A549 (cell line): ENCODE measurements at regions not wholly inside any gene's neighbourhood (a gene's known extent, or its start where the extent isn't known, plus 50 kb on each side); places are given as distances from the start of the nearest gene placed in this dataset.
"Not testable (repeated sequence)": the region's sequence is repeated elsewhere in the genome, so short reads cannot be mapped to it uniquely, and the experiment has no call there.

ENCODE experiments used
- ATAC-seq, 2 experiments: fragments of 200-7000 bp in 1 of 2; fragments of >200 bp in 1 of 2; cut with Nextera tagmentation in 1 of 2; cut with Tn5 transposase in 1 of 2; 3 replicates each; pipeline versions ENCODE4 v1.8.0 to v1.9.1; 2018 to 2020; ENCODE audit warnings: mild to moderate bottlenecking in 1 of 2, moderate library complexity in 1 of 2
- CTCF ChIA-PET: fragments of 300-600 bp; sonication (Branson Sonifier 250); formaldehyde crosslinking; extraction: SDS; loops from one replicate; lab custom pipeline; 2021; ENCODE audit warnings: antibody characterized with exemption, inconsistent platforms; lab: Yijun Ruan, JAX
- POLR2A ChIA-PET: fragments of 350-600 bp; formaldehyde crosslinking; extraction: SDS; loops from one replicate; lab custom pipeline; 2021; ENCODE audit warnings: antibody characterized with exemption, inconsistent platforms; lab: Yijun Ruan, JAX
- DNase-seq, 2 experiments: peaks; one replicate each; pipeline versions ENCODE4 v3.0.0 to v3.0.0-alpha.2; 2011 to 2016; ENCODE audit warnings: low read depth in 1 of 2, low spot score in 1 of 2
- FAIRE-seq: peaks from 2 replicates; lab custom pipeline; 2011; peaks lifted over from hg19 to GRCh38; lab: Jason Lieb, UNC
- H3K27ac ChIP-seq, 2 experiments: fragments of >200 bp; sonication (Bioruptor Twin); formaldehyde crosslinking; 3 replicates each; pipeline ENCODE4 v1.5.1; 2016 to 2017
- H3K4me1 ChIP-seq: fragments of >200 bp; sonication (Bioruptor Twin); formaldehyde crosslinking; 3 replicates; pipeline ENCODE4 v1.6.1; 2016
- H3K4me2 ChIP-seq: fragments of >200 bp; sonication (Bioruptor Twin); formaldehyde crosslinking; 3 replicates; pipeline ENCODE4 v1.6.1; 2016
- H3K4me3 ChIP-seq: fragments of >200 bp; sonication (Bioruptor Twin); formaldehyde crosslinking; 3 replicates; pipeline ENCODE4 v1.5.1; 2016
- H3K9me3 ChIP-seq: fragments of >200 bp; sonication (Bioruptor Twin); formaldehyde crosslinking; 3 replicates; pipeline ENCODE4 v1.6.1; 2016
- FOSB ChIP-seq: fragments of 250-450 bp; sonication (Bioruptor Pico); IDR thresholded peaks from 2 replicates; pipeline ENCODE4 v1.5.0; 2020; ENCODE audit warnings: mild to moderate bottlenecking, moderate library complexity
- FOSL2 ChIP-seq, 2 experiments: fragments of 450-650 bp in 1 of 2; fragments of >200 bp in 1 of 2; sonication (Bioruptor Twin) in 1 of 2; formaldehyde crosslinking; IDR thresholded peaks; 2 replicates each; pipeline versions ENCODE4 v1.5.0 to v1.6.1; 2016 to 2020; ENCODE audit warnings: mild to moderate bottlenecking in 1 of 2, moderate library complexity in 1 of 2
- GATA3 ChIP-seq: IDR thresholded peaks from 2 replicates; pipeline ENCODE4 v1.6.1; 2012; ENCODE audit warnings: borderline replicate concordance
- KDM1A ChIP-seq: fragments of 200-600 bp; sonication (generic); IDR thresholded peaks from 2 replicates; pipeline ENCODE4 v1.6.1; 2016; ENCODE audit warnings: low read depth, mild to moderate bottlenecking
- MAX ChIP-seq: IDR thresholded peaks from 2 replicates; pipeline ENCODE4 v1.6.1; 2012
- MYC ChIP-seq: IDR thresholded peaks from 2 replicates; pipeline ENCODE4 v1.6.1; 2012; ENCODE audit warnings: mild to moderate bottlenecking, inconsistent platforms, low read length, improper control_type of control experiment, borderline replicate concordance
- TP53 ChIP-seq: fragments of 250-450 bp; sonication (Bioruptor Pico); IDR thresholded peaks from 2 replicates; pipeline ENCODE4 v1.5.0; 2021; ENCODE audit warnings: mild to moderate bottlenecking, moderate library complexity
- WGBS: methylation state at CpG from one replicate; pipeline ENCODE4 v1.1.6; 2017; ENCODE audit errors: missing lambda C conversion rate; 5-methylcytosine and 5-hydroxymethylcytosine counted together
- small RNA-seq, 6 experiments: library from RNA; depleted of rRNA; stranded (forward); fragments of <200 nt; gene quantifications; one replicate each; pipeline ENCODE3, GENCODE V24; 2012
- TF ChIP-seq, protein P1 (sequence below): fragments of 250-450 bp; sonication (Bioruptor Pico); IDR thresholded peaks from 2 replicates; pipeline ENCODE4 v1.5.0; 2021; ENCODE audit warnings: mild to moderate bottlenecking, moderate library complexity, borderline replicate concordance
- TF ChIP-seq, protein P2 (sequence below): fragments of 250-450 bp; sonication (Bioruptor Pico); IDR thresholded peaks from 2 replicates; pipeline ENCODE4 v1.5.0; 2020; ENCODE audit warnings: low read depth, mild to moderate bottlenecking, moderate library complexity

- TF ChIP-seq TP53 (CRISPR knock-in tag) (no peak), FOSL2 (IDR thresholded peaks at IDR 0.05) (no peak), FOSL2 (CRISPR knock-in tag; IDR thresholded peaks at IDR 0.05) (no peak)
Measured at GRCh38 chr4:177255359-177255758, 54.3 kb upstream of the NEIL3 start (continued).

DNA sequence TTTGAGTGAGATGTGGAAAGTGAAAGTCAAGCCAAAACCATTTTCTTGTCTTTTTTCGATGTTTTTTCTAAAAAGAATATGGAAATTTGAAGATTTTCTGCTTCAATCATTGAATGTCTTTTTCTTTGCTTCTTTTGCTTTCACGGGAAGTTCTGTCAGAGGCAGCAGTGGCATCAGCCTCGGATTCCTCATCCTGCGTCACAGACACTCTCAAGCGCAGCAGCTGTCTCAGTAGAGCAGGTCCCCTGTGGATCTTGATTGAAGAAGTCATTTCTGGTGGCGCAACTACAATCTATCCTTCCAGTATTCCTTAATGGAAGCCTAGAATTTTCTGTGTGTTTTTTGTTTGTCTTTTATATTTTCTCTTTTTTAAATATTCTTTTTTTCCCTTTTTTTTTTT is 52.7 kb upstream of the NEIL3 start:
- TF ChIP-seq GATA3 (no peak), MYC (no peak), FOSB (CRISPR knock-in tag) (no peak), MAX (no peak), KDM1A (no peak)
- TF ChIP-seq, protein P1, sequence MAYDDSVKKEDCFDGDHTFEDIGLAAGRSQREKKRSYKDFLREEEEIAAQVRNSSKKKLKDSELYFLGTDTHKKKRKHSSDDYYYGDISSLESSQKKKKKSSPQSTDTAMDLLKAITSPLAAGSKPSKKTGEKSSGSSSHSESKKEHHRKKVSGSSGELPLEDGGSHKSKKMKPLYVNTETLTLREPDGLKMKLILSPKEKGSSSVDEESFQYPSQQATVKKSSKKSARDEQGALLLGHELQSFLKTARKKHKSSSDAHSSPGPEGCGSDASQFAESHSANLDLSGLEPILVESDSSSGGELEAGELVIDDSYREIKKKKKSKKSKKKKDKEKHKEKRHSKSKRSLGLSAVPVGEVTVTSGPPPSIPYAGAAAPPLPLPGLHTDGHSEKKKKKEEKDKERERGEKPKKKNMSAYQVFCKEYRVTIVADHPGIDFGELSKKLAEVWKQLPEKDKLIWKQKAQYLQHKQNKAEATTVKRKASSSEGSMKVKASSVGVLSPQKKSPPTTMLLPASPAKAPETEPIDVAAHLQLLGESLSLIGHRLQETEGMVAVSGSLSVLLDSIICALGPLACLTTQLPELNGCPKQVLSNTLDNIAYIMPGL (CRISPR knock-in tag): no peak
- TF ChIP-seq, protein P2, sequence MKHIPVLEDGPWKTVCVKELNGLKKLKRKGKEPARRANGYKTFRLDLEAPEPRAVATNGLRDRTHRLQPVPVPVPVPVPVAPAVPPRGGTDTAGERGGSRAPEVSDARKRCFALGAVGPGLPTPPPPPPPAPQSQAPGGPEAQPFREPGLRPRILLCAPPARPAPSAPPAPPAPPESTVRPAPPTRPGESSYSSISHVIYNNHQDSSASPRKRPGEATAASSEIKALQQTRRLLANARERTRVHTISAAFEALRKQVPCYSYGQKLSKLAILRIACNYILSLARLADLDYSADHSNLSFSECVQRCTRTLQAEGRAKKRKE (CRISPR knock-in tag): no peak
- no peak for ATAC-seq
- ChIA-PET POLR2A (no interaction called here), CTCF (no interaction called here)
- Histone ChIP-seq H3K27ac (no peak overlapping the region), H3K9me3 (no peaks in the 10 kb centered on the region; the same call in 2 of the 3 replicates), H3K4me2 (no peak overlapping the region), H3K4me3 (no peak overlapping the region), H3K4me1 (no peaks in the 10 kb centered on the region)
- no peak for FAIRE-seq
- 74% methylated on average over 6 of the region's 6 CpGs for WGBS
- DNase-seq: no peak

- H3K4me3 ChIP-seq, POLR2A ChIA-PET, H3K4me1 ChIP-seq, ATAC-seq, FAIRE-seq, H3K4me2 ChIP-seq, H3K9me3 ChIP-seq, H3K27ac ChIP-seq, DNase-seq: not testable (repeated sequence)
- CTCF ChIA-PET: interaction anchor here (1.5 to 2.4 kb wide), 2 partner anchors 8 to 9 kb away, joined by 3 to 10 read pairs; no protein-coding TSS in a partner anchor
- WGBS: 80% methylated on average over 2 of the region's 2 CpGs
Measured at GRCh38 chr4:177259466-177259865, 50.2 kb upstream of the NEIL3 start.

Small RNAs in the stretch of these regions (small RNA-seq; reads per million reads assigned to genes)
- gene RN7SKP136: 0 to 0.26 (median 0) reads per million in 6 experiments
